ENCODE measurements at regions not wholly inside any gene's neighbourhood (a gene's known extent, or its start where the extent isn't known, plus 50 kb on each side); places are given as distances from the start of the nearest gene placed in this dataset.
"Not testable (repeated sequence)": the region's sequence is repeated elsewhere in the genome, so short reads cannot be mapped to it uniquely, and the experiment has no call there.

DNA sequence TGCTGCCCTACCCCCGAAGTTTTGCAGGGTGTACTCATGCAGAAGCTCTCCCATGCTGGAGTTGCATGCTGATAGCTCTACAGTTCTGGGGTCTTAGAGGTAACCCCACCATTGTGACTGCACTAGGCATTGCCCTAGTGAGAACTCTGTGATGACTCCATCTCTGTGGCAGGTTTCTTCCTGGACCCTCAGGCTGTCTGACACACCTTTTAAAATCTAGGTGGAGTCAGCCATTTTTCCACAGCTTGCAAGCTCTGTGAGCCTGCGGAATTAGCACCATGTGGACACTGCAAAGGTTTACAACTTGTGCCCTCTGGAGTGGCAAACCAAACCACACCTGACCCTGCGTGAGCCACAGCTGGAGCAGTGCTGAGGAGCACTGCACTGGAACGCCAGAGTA is 636.2 kb upstream of the SPRY2 start:
- DNase-seq (ENCODE audit: low read depth, low spot score) = no peak

GRCh38 chr13:80975903-80976302 is 635.0 kb upstream of the SPRY2 start:
- no peak for DNase-seq (ENCODE audit: low read depth, low spot score)

DNA sequence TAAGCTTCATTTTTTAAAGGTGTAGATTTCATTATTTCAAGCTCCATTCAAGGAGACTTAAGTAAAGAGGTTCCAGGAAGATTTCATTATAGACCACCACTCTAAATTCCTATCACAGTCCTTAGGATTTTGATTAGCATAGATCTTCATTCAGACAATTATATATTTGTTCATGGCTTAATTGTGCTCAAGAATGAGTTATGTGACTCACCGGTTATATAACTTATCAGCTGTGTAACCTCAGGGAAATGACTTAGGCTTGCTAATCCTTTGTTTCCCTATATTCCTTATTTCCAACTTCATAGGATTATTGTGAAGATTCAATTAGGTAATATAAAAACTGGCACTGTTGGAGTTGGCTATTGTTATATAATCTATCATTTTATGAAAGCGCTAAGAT is 632.8 kb upstream of the SPRY2 start:
- DNase-seq (ENCODE audit: low read depth, low spot score) = no peak

DNA sequence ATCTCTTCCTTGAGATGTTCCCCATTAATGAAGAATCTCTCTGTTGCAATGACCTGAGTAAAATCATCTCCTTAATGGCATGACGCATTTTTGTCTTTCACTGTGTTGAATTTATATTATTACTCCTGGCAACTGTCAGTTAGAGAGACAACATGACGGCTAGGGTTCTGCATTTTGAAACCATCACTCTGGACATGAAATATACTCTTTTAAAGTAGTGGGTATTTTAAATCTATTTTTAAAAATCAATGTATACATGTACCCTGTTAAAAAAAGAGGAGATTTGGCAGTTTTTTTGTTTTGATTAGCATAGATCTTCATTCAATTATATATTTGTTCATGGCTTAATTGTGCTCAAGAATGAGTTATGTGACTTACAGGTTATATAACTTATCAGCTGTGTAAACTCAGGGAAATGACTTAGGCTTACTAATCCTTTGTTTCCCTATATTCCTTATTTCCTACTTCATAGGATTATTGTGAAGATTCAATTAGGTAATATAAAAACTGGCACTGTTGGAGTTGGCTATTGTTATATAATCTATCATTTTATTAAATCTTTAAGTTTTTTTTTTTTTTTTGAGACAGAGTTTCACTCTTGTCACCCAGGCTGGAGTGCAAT is 632.0 kb upstream of the SPRY2 start:
- DNase-seq (ENCODE audit: low read depth, low spot score) = no peak

DNA sequence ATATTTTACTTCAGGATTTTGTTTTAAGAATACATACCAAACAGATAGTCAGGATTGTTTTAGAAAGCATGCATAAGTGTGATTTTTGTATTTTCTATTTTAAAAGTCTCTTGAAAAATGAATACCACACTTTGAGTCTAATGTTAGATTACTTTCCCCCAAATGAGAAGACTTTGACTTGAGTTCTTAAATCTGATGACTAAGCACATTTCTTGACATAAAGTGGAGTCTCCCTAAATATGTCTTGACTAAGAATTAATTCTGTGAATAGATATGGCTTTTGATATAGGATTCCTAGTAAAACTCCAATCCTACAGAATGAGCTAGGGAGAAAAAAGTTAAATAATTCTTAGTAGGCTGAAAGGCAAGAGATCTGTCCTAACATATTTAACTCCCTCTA is 624.2 kb upstream of the SPRY2 start:
- no peak for DNase-seq (ENCODE audit: low read depth, low spot score)

- DNase-seq (ENCODE audit: low read depth, low spot score) = no peak
Observed at GRCh38 chr13:80962855-80963254, 621.9 kb upstream of the SPRY2 start.

GRCh38 chr13:80962173-80962572 is 621.2 kb upstream of the SPRY2 start:
- DNase-seq (ENCODE audit: low read depth, low spot score) = no peak

- DNase-seq (ENCODE audit: low read depth, low spot score) = no peak
Observed at GRCh38 chr13:80957019-80957655, 616.2 kb upstream of the SPRY2 start.

DNA sequence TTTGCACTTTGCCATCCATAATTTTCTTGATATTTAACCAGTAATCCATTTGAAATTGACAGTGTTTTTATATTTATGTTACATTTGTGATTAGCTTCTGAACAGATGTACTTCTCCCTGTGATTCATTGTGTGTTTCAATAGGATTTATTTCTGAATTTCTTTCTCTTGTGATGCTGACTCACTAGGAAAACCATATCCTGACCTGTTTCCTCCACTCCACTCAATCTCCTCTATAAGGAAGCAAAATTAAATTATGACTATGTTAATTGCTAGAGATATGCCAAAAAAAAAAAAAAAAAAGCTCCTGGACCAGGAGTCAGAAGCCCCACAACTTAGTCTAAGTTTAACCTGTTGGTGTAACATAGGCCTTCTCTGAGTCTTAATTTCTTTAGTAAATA is 614.6 kb upstream of the SPRY2 start:
- no peak for DNase-seq (ENCODE audit: low read depth, low spot score)

DNA sequence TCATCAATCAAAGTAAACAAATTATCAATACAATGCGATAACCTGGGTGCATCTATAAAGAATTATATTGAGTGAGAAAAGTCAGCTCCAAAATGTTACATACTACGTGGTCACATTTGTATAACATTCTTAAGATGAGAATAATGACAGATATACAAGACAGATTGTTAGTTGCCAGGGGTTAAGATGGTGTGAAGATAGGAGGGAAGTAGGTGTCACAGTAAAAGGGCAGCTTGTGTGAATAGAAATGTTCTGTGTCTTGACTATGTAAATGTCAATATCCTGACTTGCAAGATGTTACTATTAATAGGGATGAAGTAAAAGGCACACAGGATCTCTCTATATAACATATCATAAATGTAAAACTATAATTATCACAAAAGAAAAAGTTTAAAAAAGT is 611.2 kb upstream of the SPRY2 start:
- DNase-seq (ENCODE audit: low read depth, low spot score) = no peak

GRCh38 chr13:80946008-80946802 is 605.3 kb upstream of the SPRY2 start:
- no peak for DNase-seq (ENCODE audit: low read depth, low spot score)

- no peak for DNase-seq (ENCODE audit: low read depth, low spot score)
Observed at GRCh38 chr13:80945328-80945727, 604.4 kb upstream of the SPRY2 start.

GRCh38 chr13:80939581-80939980 is 598.7 kb upstream of the SPRY2 start:
- no peak for DNase-seq (ENCODE audit: low read depth, low spot score)

GRCh38 chr13:80931766-80932165 is 590.8 kb upstream of the SPRY2 start:
- no peak for DNase-seq (ENCODE audit: low read depth, low spot score)

GRCh38 chr13:80931118-80931517 is 590.2 kb upstream of the SPRY2 start:
- DNase-seq (ENCODE audit: low read depth, low spot score) = no peak

GRCh38 chr13:80928241-80928640 is 587.3 kb upstream of the SPRY2 start:
- DNase-seq (ENCODE audit: low read depth, low spot score) = no peak

GRCh38 chr13:80926024-80926423 is 585.1 kb upstream of the SPRY2 start:
- not testable (repeated sequence) for DNase-seq (ENCODE audit: low read depth, low spot score)

- DNase-seq (ENCODE audit: low read depth, low spot score) = peak; percentile 78
Observed at GRCh38 chr13:80924596-80924995, 583.7 kb upstream of the SPRY2 start.

DNA sequence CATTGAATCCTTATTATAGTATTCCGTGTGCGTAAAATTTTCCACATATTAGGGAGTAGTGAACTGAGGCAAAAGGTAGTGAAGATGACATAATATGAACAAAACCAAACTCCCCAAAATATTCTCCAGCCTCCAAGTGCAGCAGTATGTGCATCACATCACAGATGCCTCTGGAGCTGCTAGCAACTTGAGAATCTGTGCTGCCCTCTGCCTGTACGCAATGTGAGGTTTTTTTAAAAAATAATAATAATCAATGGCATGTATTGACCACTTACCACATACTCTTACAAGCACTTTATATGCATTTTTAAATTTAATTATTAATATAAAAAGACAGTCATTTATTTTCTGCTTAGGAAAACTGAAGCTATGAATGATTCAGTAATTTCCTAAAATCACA is 583.0 kb upstream of the SPRY2 start:
- DNase-seq (ENCODE audit: low read depth, low spot score) = no peak

- DNase-seq (ENCODE audit: low read depth, low spot score) = no peak
Observed at GRCh38 chr13:80921971-80922370, 581.0 kb upstream of the SPRY2 start.

DNA sequence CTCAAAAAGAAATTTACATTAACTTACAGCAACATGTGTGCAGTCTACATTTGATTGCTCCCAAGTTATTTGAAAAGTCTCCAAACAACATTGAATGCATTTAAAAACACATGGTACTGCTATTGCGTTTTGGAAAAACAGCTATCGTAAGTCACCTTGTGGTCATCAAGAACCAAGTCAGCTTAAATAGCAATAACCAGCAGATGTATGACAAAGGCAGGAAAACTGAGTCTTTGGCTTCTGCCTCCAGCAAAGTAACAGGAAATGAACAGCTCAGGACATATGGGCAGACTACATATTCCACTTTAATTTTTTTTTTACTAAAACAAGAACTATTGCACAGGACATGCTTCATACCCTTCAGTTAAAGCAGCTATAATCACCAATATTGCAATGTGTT is 580.6 kb upstream of the SPRY2 start:
- DNase-seq (ENCODE audit: low read depth, low spot score) = peak; percentile 68

DNA sequence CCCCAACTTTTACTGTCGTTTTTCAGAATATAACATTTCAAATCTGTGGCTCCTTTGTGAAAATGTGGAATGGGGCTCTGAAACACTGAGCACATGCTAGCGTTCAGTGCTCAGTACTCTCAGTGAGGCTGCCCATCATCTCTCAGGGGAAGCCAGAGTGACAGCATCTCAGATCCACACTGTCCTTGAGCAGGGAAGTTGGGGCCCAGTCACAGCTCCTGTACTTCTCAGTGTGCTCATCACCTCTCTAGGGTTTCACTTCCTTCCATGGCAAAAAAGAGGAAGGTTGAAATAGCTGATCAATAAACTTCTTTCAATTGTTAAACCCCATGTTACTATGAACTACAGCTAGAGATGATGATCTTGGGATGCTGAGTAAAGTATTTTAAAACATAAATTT is 565.9 kb upstream of the SPRY2 start:
- no peak for DNase-seq (ENCODE audit: low read depth, low spot score)

DNA sequence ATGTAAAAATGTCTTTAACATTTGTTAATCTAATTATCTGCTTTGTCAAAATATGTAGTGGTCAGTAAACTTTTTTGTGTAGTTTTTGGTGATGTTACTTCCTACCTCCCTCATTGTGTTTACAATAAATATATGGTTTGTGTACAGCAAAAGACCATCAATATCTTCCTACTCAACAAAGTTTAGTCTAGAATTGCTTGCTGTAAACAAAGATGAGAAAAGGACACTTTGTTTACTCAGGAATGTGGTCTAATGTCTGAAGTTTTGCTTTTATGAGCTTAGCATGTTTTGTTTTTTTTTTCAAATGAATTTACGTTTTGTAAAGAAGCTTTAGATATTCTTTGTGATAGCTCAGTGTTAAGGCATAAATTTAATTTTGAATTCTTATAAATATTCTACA is 563.5 kb upstream of the SPRY2 start:
- DNase-seq (ENCODE audit: low read depth, low spot score) = no peak
